Progenitor cell of endocrine pancreas (in vitro differentiated cells): ENCODE measurements at regions not wholly inside any gene's neighbourhood (a gene's known extent, or its start where the extent isn't known, plus 50 kb on each side); places are given as distances from the start of the nearest gene placed in this dataset.

Source experiments
- DNase-seq: peaks from one replicate; pipeline ENCODE4 v3.0.0; 2021; ENCODE audit warnings: low spot score; ENCODE audit not compliant: unreplicated experiment
- H3K27ac Mint-ChIP-seq: 2 replicates; pipeline ENCODE4 v1.8.0; 2021; ENCODE audit warnings: mild to moderate bottlenecking, moderate library complexity, mixed read lengths
- H3K27me3 Mint-ChIP-seq: 2 replicates; pipeline ENCODE4 v1.8.0; 2021; ENCODE audit warnings: mixed read lengths
- H3K36me3 Mint-ChIP-seq: 2 replicates; pipeline ENCODE4 v1.8.0; 2022; ENCODE audit warnings: mixed read lengths; ENCODE audit not compliant: insufficient read depth
- H3K4me1 Mint-ChIP-seq: 2 replicates; pipeline ENCODE4 v1.8.0; 2021; ENCODE audit warnings: low read depth, mixed read lengths
- H3K4me3 Mint-ChIP-seq: 2 replicates; pipeline ENCODE4 v1.8.0; 2021; ENCODE audit warnings: low read depth, mild to moderate bottlenecking, moderate library complexity, mixed read lengths
- H3K9me3 Mint-ChIP-seq: 2 replicates; pipeline ENCODE4 v1.8.0; 2021; ENCODE audit warnings: low read depth, mixed read lengths
- TF ChIP-seq, protein P1 (sequence below): fragments of 200-600 bp; sonication (generic); IDR thresholded peaks from one replicate; pipeline ENCODE4 v1.5.0; 2021; ENCODE audit warnings: antibody characterized with exemption, mild to moderate bottlenecking; ENCODE audit not compliant: unreplicated experiment

- Mint-ChIP-seq H3K9me3 (no peaks in the 10 kb centered on the region), H3K36me3 (peaks cover 3% of the 10 kb centered on the region), H3K27ac (no peak overlapping the region), H3K4me1 (peaks cover 48% of the 10 kb centered on the region), H3K4me3 (no peak overlapping the region), H3K27me3 (no peaks in the 10 kb centered on the region)
- TF ChIP-seq, protein P1, sequence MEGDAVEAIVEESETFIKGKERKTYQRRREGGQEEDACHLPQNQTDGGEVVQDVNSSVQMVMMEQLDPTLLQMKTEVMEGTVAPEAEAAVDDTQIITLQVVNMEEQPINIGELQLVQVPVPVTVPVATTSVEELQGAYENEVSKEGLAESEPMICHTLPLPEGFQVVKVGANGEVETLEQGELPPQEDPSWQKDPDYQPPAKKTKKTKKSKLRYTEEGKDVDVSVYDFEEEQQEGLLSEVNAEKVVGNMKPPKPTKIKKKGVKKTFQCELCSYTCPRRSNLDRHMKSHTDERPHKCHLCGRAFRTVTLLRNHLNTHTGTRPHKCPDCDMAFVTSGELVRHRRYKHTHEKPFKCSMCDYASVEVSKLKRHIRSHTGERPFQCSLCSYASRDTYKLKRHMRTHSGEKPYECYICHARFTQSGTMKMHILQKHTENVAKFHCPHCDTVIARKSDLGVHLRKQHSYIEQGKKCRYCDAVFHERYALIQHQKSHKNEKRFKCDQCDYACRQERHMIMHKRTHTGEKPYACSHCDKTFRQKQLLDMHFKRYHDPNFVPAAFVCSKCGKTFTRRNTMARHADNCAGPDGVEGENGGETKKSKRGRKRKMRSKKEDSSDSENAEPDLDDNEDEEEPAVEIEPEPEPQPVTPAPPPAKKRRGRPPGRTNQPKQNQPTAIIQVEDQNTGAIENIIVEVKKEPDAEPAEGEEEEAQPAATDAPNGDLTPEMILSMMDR: no peak
- DNase-seq: no peak
These were observed 315.6 kb downstream of the SEC14L1 start for GRCh38 chr17:77456271-77456950.

DNA sequence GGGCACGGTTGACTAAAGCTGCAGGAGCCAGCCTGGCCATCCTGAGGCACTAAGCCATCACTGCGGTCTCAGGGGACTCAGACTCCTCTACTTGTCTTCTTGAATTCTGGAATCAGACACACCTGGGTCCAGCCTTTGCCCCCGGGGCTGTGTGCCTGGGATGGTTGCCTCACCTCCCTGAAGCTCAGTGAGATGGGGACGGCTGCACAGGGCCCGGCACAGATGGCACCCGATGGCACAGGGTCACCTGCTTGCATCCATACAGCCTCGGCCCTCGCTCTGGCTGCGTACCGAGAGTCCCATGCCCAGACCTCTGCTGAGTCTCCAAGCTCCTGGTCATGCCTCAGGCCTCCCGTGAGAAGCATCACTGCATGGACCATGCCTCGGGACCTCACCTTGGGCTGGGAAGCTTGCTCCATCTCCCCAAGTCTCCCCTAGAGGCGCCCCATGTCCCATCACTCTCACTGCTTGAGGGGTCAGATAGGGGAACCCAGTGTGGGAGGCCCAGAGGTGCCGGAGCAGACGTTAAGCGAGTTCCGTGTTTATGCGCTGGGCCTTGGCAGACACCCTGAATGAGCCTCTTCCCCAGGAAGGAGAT, 316.3 kb downstream of the SEC14L1 start:
- Mint-ChIP-seq H3K4me1 (peaks cover 49% of the 10 kb centered on the region), H3K36me3 (peaks cover 3% of the 10 kb centered on the region), H3K27ac (no peak overlapping the region), H3K27me3 (no peaks in the 10 kb centered on the region), H3K4me3 (no peak overlapping the region), H3K9me3 (no peaks in the 10 kb centered on the region)
- no peak for DNase-seq
- TF ChIP-seq, protein P1: no peak

GRCh38 chr17:77457572-77458201, 316.9 kb downstream of the SEC14L1 start:
- Mint-ChIP-seq H3K4me1 (peaks cover 42% of the 10 kb centered on the region), H3K4me3 (no peak overlapping the region), H3K27me3 (no peaks in the 10 kb centered on the region), H3K36me3 (peaks cover 3% of the 10 kb centered on the region), H3K27ac (peak overlapping the region; percentile 62), H3K9me3 (no peaks in the 10 kb centered on the region)
- TF ChIP-seq, protein P1: no peak
- no peak for DNase-seq

GRCh38 chr17:77458202-77459017, 317.6 kb downstream of the SEC14L1 start:
- peaks cover 38% of the 10 kb centered on the region for H3K4me1 Mint-ChIP-seq
- peak overlapping the region; percentile 83 for H3K27ac Mint-ChIP-seq
- TF ChIP-seq, protein P1: no peak
- no peak overlapping the region for H3K4me3 Mint-ChIP-seq
- H3K36me3 Mint-ChIP-seq: peaks cover 6% of the 10 kb centered on the region
- DNase-seq: no peak
- H3K27me3 Mint-ChIP-seq: no peaks in the 10 kb centered on the region
- no peaks in the 10 kb centered on the region for H3K9me3 Mint-ChIP-seq

- TF ChIP-seq, protein P1: no peak
- H3K9me3 Mint-ChIP-seq: no peaks in the 10 kb centered on the region
- H3K4me3 Mint-ChIP-seq: no peak overlapping the region
- no peak for DNase-seq
- H3K27ac Mint-ChIP-seq: no peak overlapping the region
- peaks cover 6% of the 10 kb centered on the region for H3K36me3 Mint-ChIP-seq
- H3K4me1 Mint-ChIP-seq: peaks cover 33% of the 10 kb centered on the region
- H3K27me3 Mint-ChIP-seq: no peaks in the 10 kb centered on the region
These were observed 318.4 kb downstream of the SEC14L1 start for GRCh38 chr17:77459018-77459755.
